GM19238 (cell line): ENCODE measurements at regions not wholly inside any gene's neighbourhood (a gene's known extent, or its start where the extent isn't known, plus 50 kb on each side); places are given as distances from the start of the nearest gene placed in this dataset.

Source experiments
- DNase-seq: peaks from one replicate; pipeline ENCODE4 v3.0.0; 2011; ENCODE audit warnings: low spot score; ENCODE audit not compliant: insufficient read length

DNA sequence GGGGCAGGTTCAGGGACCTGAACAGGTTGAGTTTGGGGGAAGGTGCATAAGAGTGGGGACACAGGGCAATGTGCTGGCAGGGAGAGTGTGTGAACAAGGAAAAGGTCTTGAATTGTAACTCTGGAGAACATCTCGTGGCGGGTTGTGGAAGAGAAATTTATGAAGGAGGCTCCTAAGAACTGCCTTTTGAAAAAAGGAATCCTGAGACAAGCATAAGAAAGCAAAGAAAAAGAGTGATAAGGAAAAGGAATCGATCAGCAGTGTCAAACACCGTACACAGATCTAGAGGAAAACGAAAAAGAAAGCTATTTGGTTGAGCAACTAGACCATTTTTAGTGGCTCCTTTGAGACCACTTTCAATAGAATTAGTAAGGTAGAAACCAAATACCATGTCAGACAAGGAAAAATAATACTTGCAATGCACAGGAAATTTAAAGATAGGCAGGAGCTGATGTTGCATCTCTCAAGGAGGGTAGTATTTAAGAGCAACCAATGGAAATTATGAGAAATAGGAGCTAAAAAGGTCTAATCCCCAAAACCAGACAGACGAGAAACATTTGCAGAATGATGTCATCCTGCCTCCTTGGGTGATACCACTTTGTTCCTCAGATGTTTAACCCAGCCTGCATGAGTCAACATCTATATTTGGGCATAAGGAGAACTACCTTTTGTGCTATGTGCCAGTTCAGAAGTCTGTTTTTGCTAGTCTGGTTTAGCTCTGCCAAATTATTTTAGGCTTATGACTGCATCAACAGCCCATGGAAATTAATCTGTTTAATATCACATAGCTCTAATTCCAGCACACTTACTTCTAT lies 64.5 kb upstream of the STK38L start:
- DNase-seq = peak; percentile 28

GRCh38 chr12:27180906-27181505 lies 63.1 kb upstream of the STK38L start:
- DNase-seq = no peak

- DNase-seq = no peak
Observed at GRCh38 chr12:27183342-27183741, 60.7 kb upstream of the STK38L start.

DNA sequence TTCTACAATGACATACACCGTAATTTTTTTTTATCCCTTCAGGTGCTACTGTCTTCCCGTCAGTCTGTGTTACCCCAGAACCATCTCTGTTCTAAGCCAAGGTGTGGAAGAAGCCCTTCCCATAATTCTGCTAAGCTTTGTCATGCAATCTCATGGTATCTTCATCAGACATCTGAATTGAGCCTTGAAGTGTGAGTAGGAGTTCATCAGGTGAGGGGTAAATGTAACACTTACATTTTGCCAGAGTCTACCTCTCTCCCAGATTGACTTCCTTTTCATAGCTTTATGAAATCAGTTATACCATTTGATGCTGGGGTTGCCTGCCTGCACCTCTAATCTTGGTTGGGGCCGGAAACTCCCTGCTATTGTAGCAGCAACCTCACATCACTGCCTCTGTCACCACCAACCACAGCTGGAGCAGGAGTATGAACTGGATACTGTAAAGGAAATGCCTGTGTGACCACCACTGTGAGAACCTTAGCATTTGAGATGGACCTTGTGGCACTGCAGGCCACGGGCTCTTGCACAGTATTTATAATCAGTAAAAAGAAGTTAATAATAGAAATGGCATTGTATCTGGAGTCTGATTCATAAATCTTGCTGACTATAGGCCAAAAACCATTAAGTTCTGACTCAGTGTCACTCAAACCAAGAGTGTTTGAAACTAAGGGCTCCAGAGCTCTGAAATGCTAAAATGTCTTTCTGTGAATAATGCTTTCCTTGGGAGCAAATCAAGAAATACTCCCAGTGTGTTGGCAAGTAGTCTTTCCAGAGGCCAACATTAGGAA lies 58.7 kb upstream of the STK38L start:
- peak; percentile 18 for DNase-seq

- no peak for DNase-seq
Observed at GRCh38 chr12:27186022-27186839, 57.9 kb upstream of the STK38L start.

GRCh38 chr12:27187697-27188096 lies 56.4 kb upstream of the STK38L start:
- DNase-seq = no peak

DNA sequence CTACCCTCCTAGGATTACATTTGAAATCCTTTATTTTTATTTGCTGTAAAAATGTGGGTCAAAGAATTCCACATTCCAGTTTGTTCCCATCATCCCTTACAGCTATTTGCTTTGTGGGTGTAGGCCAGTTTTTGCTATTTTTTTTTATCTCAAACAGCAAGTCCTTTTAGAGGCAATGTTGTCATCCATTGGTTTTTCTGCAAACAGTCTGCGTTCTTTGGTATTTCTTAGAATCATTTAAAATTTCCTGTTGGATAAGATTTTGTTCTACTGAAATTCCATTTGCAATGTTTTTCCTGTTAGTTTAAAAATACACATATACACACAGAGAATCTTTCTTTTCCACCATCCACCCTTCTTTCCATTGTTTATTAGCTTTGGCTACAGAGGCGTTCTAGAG lies 53.3 kb upstream of the STK38L start:
- no peak for DNase-seq

DNA sequence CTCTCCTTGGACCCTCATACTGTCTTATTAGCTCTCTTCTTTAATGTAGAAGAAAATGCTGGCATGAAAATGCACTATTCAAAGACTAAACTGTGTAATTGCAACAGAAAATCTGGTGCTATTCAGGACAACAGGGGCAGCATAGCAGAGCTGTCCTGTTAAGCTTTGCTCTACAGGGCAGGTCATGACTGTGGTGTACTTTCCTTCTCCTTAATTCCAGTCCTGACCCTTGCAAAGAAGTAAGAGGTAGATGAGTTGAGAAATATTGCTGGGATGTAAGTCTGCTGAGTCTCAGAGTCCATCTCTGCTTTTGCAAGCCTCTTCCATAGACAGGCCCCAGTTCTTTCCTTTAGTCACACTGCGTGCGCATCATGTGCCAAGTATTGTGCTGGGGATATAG lies 52.6 kb upstream of the STK38L start:
- no peak for DNase-seq

GRCh38 chr12:27192118-27192802 lies 51.8 kb upstream of the STK38L start:
- DNase-seq = no peak

DNA sequence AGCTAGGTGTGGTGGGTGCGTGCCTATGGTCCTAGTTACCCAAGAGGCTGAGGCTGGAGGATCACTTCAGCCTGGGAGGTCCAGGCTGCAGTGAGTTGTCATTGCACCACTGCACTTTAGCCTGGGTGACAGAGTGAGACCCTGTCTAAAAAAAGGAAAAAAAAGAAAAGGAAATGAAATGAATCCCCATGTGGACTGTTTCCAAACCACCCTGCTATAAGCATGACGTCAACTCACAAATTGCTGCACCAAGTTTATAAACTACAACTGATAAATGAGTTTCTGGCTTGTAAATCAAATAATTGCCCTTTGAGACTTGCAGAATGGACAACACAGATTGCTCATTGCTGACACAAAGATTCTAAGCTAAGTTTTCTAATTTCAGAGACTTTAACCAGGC lies 51.0 kb upstream of the STK38L start:
- DNase-seq = no peak

DNA sequence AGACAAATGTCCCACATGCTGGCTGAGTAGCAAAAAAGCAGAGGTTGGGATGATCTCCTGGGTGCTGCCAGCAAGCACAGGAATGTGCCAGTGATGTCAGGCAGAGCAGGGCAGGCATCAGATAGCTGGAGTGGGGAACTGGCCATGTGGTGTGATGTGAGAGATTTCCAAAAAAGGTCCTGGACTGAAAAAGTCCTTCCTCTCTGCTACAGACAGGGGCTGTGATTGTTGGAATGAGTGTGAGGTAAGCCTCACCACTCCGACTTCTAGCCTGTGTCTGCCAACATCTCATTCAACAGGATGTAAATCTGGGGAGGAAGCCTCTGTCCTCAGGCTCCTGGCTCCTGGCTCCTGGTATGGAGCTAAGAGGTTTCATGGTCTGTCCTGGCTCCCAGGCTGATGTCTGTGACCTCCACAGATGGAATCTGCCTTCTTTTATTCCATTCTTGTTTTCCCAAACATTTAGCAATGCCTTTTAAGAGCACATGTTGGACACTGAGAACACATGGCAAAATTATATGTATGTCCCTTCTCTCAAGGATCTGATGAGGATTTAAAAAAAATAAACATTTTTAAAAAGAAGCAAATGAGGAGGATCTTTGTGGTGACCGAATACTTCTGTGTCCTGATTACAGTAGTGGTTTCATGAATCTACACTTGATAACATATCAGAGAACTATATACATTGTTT lies 50.1 kb upstream of the STK38L start:
- DNase-seq = no peak
